H1 (cell line): ENCODE measurements at regions not wholly inside any gene's neighbourhood (a gene's known extent, or its start where the extent isn't known, plus 50 kb on each side); places are given as distances from the start of the nearest gene placed in this dataset.

Experiments
- CTCF ChIA-PET: fragments of 300-600 bp; sonication (Branson Sonifier 250); formaldehyde crosslinking; loops from one replicate; lab custom pipeline; 2021; ENCODE audit not compliant: partially characterized antibody; lab: Charles Lee
- POLR2A ChIA-PET: fragments of 300-600 bp; sonication (Branson Sonifier 250); formaldehyde crosslinking; loops from one replicate; lab custom pipeline; 2021; ENCODE audit warnings: inconsistent platforms; ENCODE audit not compliant: partially characterized antibody; lab: Charles Lee
- DNase-seq, 2 experiments: peaks; one replicate each; pipeline versions ENCODE4 v3.0.0 to v3.0.0-alpha.2; 2010 to 2022; ENCODE audit warnings: low spot score in 2 of 2, low read depth in 1 of 2, mixed read lengths in 1 of 2
- FAIRE-seq: peaks from 2 replicates; lab custom pipeline; 2011; peaks lifted over from hg19 to GRCh38; lab: Jason Lieb, UNC
- H2AFZ ChIP-seq: 2 replicates; pipeline ENCODE4 v1.8.1; 2012; ENCODE audit warnings: low read length, inconsistent platforms
- H2AK5ac ChIP-seq: 2 replicates; pipeline ENCODE4 v1.6.1; 2013; ENCODE audit warnings: low read depth, low read length
- H2BK120ac ChIP-seq: replicated peaks from 2 replicates; pipeline ENCODE3; 2013; ENCODE audit warnings: low read depth, low read length, inconsistent platforms
- H2BK12ac ChIP-seq: 2 replicates; pipeline ENCODE4 v1.6.1; 2013; ENCODE audit warnings: low read depth, low read length
- H2BK15ac ChIP-seq: 2 replicates; pipeline ENCODE4 v1.6.1; 2013; ENCODE audit warnings: low read length
- H2BK20ac ChIP-seq: 2 replicates; pipeline ENCODE4 v1.6.1; 2013; ENCODE audit warnings: low read length
- H2BK5ac ChIP-seq: 2 replicates; pipeline ENCODE4 v1.6.1; 2013; ENCODE audit warnings: low read depth, low read length
- H3K14ac ChIP-seq: 2 replicates; pipeline ENCODE4 v1.6.1; 2013; ENCODE audit warnings: inconsistent platforms; ENCODE audit not compliant: insufficient read length
- H3K18ac ChIP-seq: 2 replicates; pipeline ENCODE4 v1.6.1; 2013; ENCODE audit warnings: low read length; ENCODE audit errors: extremely low read depth
- H3K23ac ChIP-seq: 2 replicates; pipeline ENCODE4 v1.6.1; 2013; ENCODE audit warnings: inconsistent platforms; ENCODE audit not compliant: insufficient read length
- H3K23me2 ChIP-seq: 2 replicates; pipeline ENCODE4 v1.6.1; 2013; ENCODE audit warnings: low read depth, low read length
- H3K27ac ChIP-seq: 2 replicates; pipeline ENCODE4 v1.6.1; 2011; ENCODE audit warnings: low read depth, low read length, inconsistent platforms
- H3K27me3 ChIP-seq, 4 experiments: replicated peaks in 1 of 4; 1 replicate in 1 of 4; 2 replicates in 3 of 4; pipeline versions ENCODE4 v1.6.1 to v1.8.1; 2011 to 2013; ENCODE audit warnings: low read length in 3 of 4, mild to moderate bottlenecking in 3 of 4, inconsistent platforms in 2 of 4, mixed read lengths in 2 of 4, moderate library complexity in 1 of 4; ENCODE audit not compliant: control insufficient read depth in 3 of 4, insufficient read depth in 3 of 4; ENCODE audit errors: extremely low read depth in 1 of 4
- H3K36me3 ChIP-seq, 4 experiments: 2 replicates each; pipeline versions ENCODE4 v1.6.1 to v1.8.1; 2011 to 2013; ENCODE audit warnings: mild to moderate bottlenecking in 4 of 4, low read length in 3 of 4, moderate library complexity in 2 of 4, control low read depth in 1 of 4, inconsistent platforms in 1 of 4; ENCODE audit not compliant: insufficient read depth in 4 of 4, control insufficient read depth in 2 of 4
- H3K4ac ChIP-seq: replicated peaks from 2 replicates; pipeline ENCODE3; 2013; ENCODE audit warnings: low read length, low read depth, mixed read lengths, inconsistent platforms; ENCODE audit not compliant: insufficient read length
- H3K4me1 ChIP-seq, 4 experiments: replicated peaks in 1 of 4; 1 replicate in 1 of 4; 2 replicates in 3 of 4; pipeline versions ENCODE4 v1.6.1 to v1.8.1; 2011 to 2013; ENCODE audit warnings: low read length in 3 of 4, inconsistent platforms in 2 of 4, mixed read lengths in 1 of 4; ENCODE audit not compliant: insufficient read depth in 4 of 4, control insufficient read depth in 3 of 4
- H3K4me2 ChIP-seq, 2 experiments: 2 replicates each; pipeline versions ENCODE4 v1.6.1 to v1.8.1; 2011 to 2013; ENCODE audit warnings: low read depth in 2 of 2, low read length in 2 of 2, control low read depth in 1 of 2, inconsistent platforms in 1 of 2, mild to moderate bottlenecking in 1 of 2; ENCODE audit not compliant: insufficient read depth in 1 of 2
- H3K4me3 ChIP-seq, 4 experiments: fragments of 200-600, 300-600 bp in 1 of 4; sonication (generic), shearing (Covaris generic), sonication (Bioruptor Twin) in 1 of 4; 2 replicates each; pipeline versions ENCODE4 v1.5.1 to v1.8.1; 2011 to 2016; ENCODE audit warnings: low read length in 4 of 4, low read depth in 3 of 4, control low read depth in 2 of 4, inconsistent platforms in 2 of 4, mild to moderate bottlenecking in 2 of 4, mixed read lengths in 1 of 4, moderate library complexity in 1 of 4; ENCODE audit not compliant: insufficient read depth in 2 of 4; ENCODE audit errors: extremely low read depth in 1 of 4
- H3K56ac ChIP-seq: replicated peaks from 2 replicates; pipeline ENCODE3; 2013; ENCODE audit warnings: low read depth, mild to moderate bottlenecking, mixed read lengths, low read length, inconsistent platforms; ENCODE audit not compliant: insufficient read length
- H3K79me1 ChIP-seq: 2 replicates; pipeline ENCODE4 v1.6.1; 2013; ENCODE audit warnings: low read depth, low read length, control low read depth
- H3K79me2 ChIP-seq, 2 experiments: 2 replicates each; pipeline versions ENCODE4 v1.6.1 to v1.8.1; 2012 to 2013; ENCODE audit warnings: low read length in 2 of 2, mild to moderate bottlenecking in 2 of 2, inconsistent platforms in 1 of 2; ENCODE audit not compliant: insufficient read depth in 2 of 2, control insufficient read depth in 1 of 2
- H3K9ac ChIP-seq, 4 experiments: replicated peaks in 1 of 4; 1 replicate in 1 of 4; 2 replicates in 3 of 4; pipeline versions ENCODE4 v1.6.1 to v1.8.1; 2011 to 2013; ENCODE audit warnings: low read depth in 3 of 4, low read length in 3 of 4, control low read depth in 2 of 4, mild to moderate bottlenecking in 2 of 4, moderate library complexity in 2 of 4, inconsistent platforms in 1 of 4; ENCODE audit errors: extremely low read depth in 1 of 4
- H3K9me3 ChIP-seq, 2 experiments: 2 replicates each; pipeline versions ENCODE4 v1.6.1 to v1.8.1; 2012 to 2013; ENCODE audit warnings: mild to moderate bottlenecking in 2 of 2, moderate library complexity in 2 of 2, control low read depth in 1 of 2, inconsistent platforms in 1 of 2, low read depth in 1 of 2, low read length in 1 of 2, mixed read lengths in 1 of 2; ENCODE audit not compliant: insufficient read depth in 2 of 2
- H4K20me1 ChIP-seq, 2 experiments: replicated peaks in 1 of 2; 2 replicates each; pipeline versions ENCODE3 to v1.8.1; 2011 to 2013; ENCODE audit warnings: inconsistent platforms in 2 of 2, low read length in 2 of 2, mild to moderate bottlenecking in 1 of 2; ENCODE audit not compliant: insufficient read depth in 2 of 2, control insufficient read depth in 1 of 2
- H4K5ac ChIP-seq: 2 replicates; pipeline ENCODE4 v1.6.1; 2013; ENCODE audit warnings: low read length, low read depth, mixed read lengths, inconsistent platforms; ENCODE audit not compliant: insufficient read length
- H4K8ac ChIP-seq: 2 replicates; pipeline ENCODE4 v1.8.0; 2013; ENCODE audit warnings: mild to moderate bottlenecking, moderate library complexity, low read length, inconsistent platforms; ENCODE audit not compliant: insufficient read depth; ENCODE audit errors: extremely low read depth
- H4K91ac ChIP-seq: replicated peaks from 2 replicates; pipeline ENCODE3; 2013; ENCODE audit warnings: low read length, mixed read lengths, inconsistent platforms; ENCODE audit not compliant: insufficient read length
- ASH2L ChIP-seq: fragments of 200-600, 300-600 bp; sonication (generic); IDR thresholded peaks from one replicate; pipeline ENCODE4 v1.7.1; 2017; ENCODE audit warnings: low read length
- CBX5 ChIP-seq: fragments of 300-800, 300-1000 bp; sonication (generic); IDR thresholded peaks from 2 replicates; pipeline ENCODE4 v1.7.1; 2016; ENCODE audit warnings: antibody characterized with exemption, low read length, low read depth
- KDM1A ChIP-seq: fragments of 200-600, 300-600 bp; sonication (generic); IDR thresholded peaks from 2 replicates; pipeline ENCODE4 v1.7.1; 2016; ENCODE audit warnings: mild to moderate bottlenecking, low read length, borderline replicate concordance
- PHF8 ChIP-seq: fragments of 200-600 bp; sonication (generic); conservative IDR thresholded peaks from 2 replicates; pipeline ENCODE4 v1.7.1; 2012; ENCODE audit warnings: low read depth, mild to moderate bottlenecking, inconsistent platforms, low read length, moderate library complexity
- POLR2AphosphoS5 ChIP-seq: IDR thresholded peaks from 2 replicates; pipeline ENCODE4 v1.6.1; 2011; ENCODE audit warnings: low read depth, low read length
- SP1 ChIP-seq: IDR thresholded peaks from 2 replicates; pipeline ENCODE4 v1.6.1; 2011; ENCODE audit warnings: low read depth, low read length
- SRF ChIP-seq: IDR thresholded peaks from 2 replicates; pipeline ENCODE4 v1.6.1; 2011; ENCODE audit warnings: mild to moderate bottlenecking, low read depth, low read length, moderate library complexity
- TAF1 ChIP-seq: IDR thresholded peaks from 2 replicates; pipeline ENCODE4 v1.6.1; 2011; ENCODE audit warnings: mild to moderate bottlenecking, low read depth, low read length
- whole genome bisulfite sequencing, 2 experiments: shearing (Covaris generic) in 1 of 2; methylation state at CpG; one replicate each; pipeline versions ENCODE4 v1.1.6 to v1.1.7; 2013 to 2015; ENCODE audit warnings: low lambda C conversion rate in 2 of 2, mixed read lengths in 2 of 2, inconsistent platforms in 1 of 2, low coverage in 1 of 2, missing lambda C conversion rate in 1 of 2; ENCODE audit not compliant: insufficient replicate concordance in 2 of 2, insufficient coverage in 1 of 2, insufficient read length in 1 of 2; ENCODE audit errors: extremely low coverage in 1 of 2, missing lambda C conversion rate in 1 of 2; 5-methylcytosine and 5-hydroxymethylcytosine counted together

GRCh38 chr2:150085478-150085877 is 402.0 kb downstream of the RND3 start:
- Histone ChIP-seq H2BK15ac (no peak overlapping the region), H3K27ac (no peak overlapping the region), H2AK5ac (no peak overlapping the region), H3K18ac (no peak overlapping the region), H2AFZ (no peak overlapping the region), H3K56ac (no peak overlapping the region), H3K79me1 (no peaks in the 10 kb centered on the region), H3K9ac (no peak overlapping the region), H3K4me2 (no peak overlapping the region), H3K4ac (no peak overlapping the region), H4K91ac (no peak overlapping the region), H3K27me3 (no peaks in the 10 kb centered on the region; a peak in 1 of 7 replicates), H4K8ac (no peak overlapping the region), H2BK12ac (no peak overlapping the region), H3K23ac (no peak overlapping the region), H3K9me3 (no peaks in the 10 kb centered on the region; a peak in 1 of 4 replicates), H2BK20ac (no peak overlapping the region), H3K79me2 (no peaks in the 10 kb centered on the region), H3K36me3 (no peaks in the 10 kb centered on the region), H2BK5ac (no peak overlapping the region), H3K4me3 (no peak overlapping the region), H3K4me1 (peaks cover 0 to 7% (median 2%) of the 10 kb centered on the region in 4 experiments; a peak in 3 of 7 replicates), H4K5ac (no peak overlapping the region), H3K23me2 (no peaks in the 10 kb centered on the region), H2BK120ac (no peak overlapping the region), H3K14ac (no peak overlapping the region), H4K20me1 (no peaks in the 10 kb centered on the region)
- DNase-seq: no peak
- ChIA-PET CTCF (interaction anchor here (0.7 to 1.3 kb wide), 2 partner anchors 12 to 157 kb away, joined by 3 read pairs; no protein-coding TSS in a partner anchor), POLR2A (no interaction called here)
- FAIRE-seq: no peak
- WGBS, 2 experiments: 98% methylated on average over 2 of the region's 2 CpGs; no CpG with 5 or more reads in 1 of the 2 experiments
- TF ChIP-seq ASH2L (no peak), SP1 (no peak), TAF1 (no peak), POLR2AphosphoS5 (no peak), KDM1A (no peak), PHF8 (no peak), SRF (no peak), CBX5 (no peak)
